Mucosa of stomach (tissue), 1 donor: ENCODE measurements at regions not wholly inside any gene's neighbourhood (a gene's known extent, or its start where the extent isn't known, plus 50 kb on each side); places are given as distances from the start of the nearest gene placed in this dataset.

ENCODE experiments used
- H3K27me3 ChIP-seq: one replicate; pipeline ENCODE4 v1.7.0; 2013; ENCODE audit warnings: mild to moderate bottlenecking, low read length; ENCODE audit not compliant: control insufficient read depth, insufficient read depth
- H3K36me3 ChIP-seq: one replicate; pipeline ENCODE4 v1.7.0; 2013; ENCODE audit warnings: low read length; ENCODE audit not compliant: control insufficient read depth, insufficient read depth
- H3K4me1 ChIP-seq: one replicate; pipeline ENCODE4 v1.7.0; 2013; ENCODE audit warnings: mild to moderate bottlenecking, low read length; ENCODE audit not compliant: control insufficient read depth, insufficient read depth
- H3K4me3 ChIP-seq: one replicate; pipeline ENCODE4 v1.7.0; 2013; ENCODE audit warnings: low read length
- H3K9ac ChIP-seq: one replicate; pipeline ENCODE4 v1.7.0; 2013; ENCODE audit warnings: mild to moderate bottlenecking, low read length, moderate library complexity
- H3K9me3 ChIP-seq: one replicate; pipeline ENCODE4 v1.7.0; 2013; ENCODE audit warnings: mild to moderate bottlenecking, low read length, moderate library complexity; ENCODE audit not compliant: control insufficient read depth
- donor health status: Pancreatic carcinoma.

DNA sequence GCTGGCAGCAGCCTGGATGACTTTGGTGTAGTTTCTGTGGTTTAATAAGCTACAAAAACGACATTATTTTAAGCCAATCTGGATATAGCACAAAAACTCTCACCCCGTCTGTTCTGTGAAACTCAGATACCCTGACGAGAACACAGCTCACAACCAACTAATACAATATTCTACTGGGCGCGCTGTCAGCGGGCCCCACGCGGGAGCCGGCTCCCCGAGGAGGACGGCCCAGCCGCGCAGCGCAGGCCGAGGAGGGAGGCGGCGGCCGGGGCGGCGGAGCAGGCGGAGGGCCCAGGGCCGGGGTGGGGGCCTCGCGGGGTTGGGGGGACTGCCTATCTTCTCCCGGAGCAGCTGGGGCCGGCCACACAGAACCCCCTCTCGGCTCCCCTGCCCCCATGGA is 87.2 kb upstream of the POU3F1 start:
- Histone ChIP-seq H3K9ac (no peak overlapping the region), H3K36me3 (no peaks in the 10 kb centered on the region), H3K4me1 (no peaks in the 10 kb centered on the region), H3K4me3 (no peak overlapping the region), H3K27me3 (peaks cover 66% of the 10 kb centered on the region), H3K9me3 (no peaks in the 10 kb centered on the region)

DNA sequence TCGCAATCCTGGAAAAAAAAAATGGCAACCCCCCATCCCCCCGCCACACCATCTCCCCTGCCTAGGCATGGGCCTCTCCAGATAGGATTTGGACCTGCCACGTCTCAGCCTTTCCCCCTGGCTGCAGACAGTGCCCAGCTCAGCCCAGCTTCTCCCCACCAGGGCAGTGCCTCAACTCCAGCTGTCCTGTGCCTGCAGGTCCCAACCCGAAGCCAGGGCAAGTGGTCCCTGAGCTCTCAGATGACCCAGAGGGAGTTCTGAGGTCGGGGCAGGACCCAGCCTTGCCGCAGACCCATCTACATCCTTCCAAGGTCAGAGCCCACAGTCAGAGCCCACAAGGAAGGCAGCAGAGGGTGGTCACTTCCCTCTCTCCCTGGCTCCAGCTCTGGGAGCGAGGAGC is 86.7 kb upstream of the POU3F1 start:
- no peaks in the 10 kb centered on the region for H3K9me3 ChIP-seq
- no peaks in the 10 kb centered on the region for H3K36me3 ChIP-seq
- H3K4me1 ChIP-seq, result no peaks in the 10 kb centered on the region
- H3K4me3 ChIP-seq, result no peak overlapping the region
- peaks cover 64% of the 10 kb centered on the region for H3K27me3 ChIP-seq
- no peak overlapping the region for H3K9ac ChIP-seq

GRCh38 chr1:38132681-38133080 is 86.1 kb upstream of the POU3F1 start:
- no peaks in the 10 kb centered on the region for H3K36me3 ChIP-seq
- no peaks in the 10 kb centered on the region for H3K4me1 ChIP-seq
- H3K9ac ChIP-seq, result no peak overlapping the region
- H3K27me3 ChIP-seq, result peaks cover 61% of the 10 kb centered on the region
- H3K9me3 ChIP-seq, result no peaks in the 10 kb centered on the region
- H3K4me3 ChIP-seq, result no peak overlapping the region

DNA sequence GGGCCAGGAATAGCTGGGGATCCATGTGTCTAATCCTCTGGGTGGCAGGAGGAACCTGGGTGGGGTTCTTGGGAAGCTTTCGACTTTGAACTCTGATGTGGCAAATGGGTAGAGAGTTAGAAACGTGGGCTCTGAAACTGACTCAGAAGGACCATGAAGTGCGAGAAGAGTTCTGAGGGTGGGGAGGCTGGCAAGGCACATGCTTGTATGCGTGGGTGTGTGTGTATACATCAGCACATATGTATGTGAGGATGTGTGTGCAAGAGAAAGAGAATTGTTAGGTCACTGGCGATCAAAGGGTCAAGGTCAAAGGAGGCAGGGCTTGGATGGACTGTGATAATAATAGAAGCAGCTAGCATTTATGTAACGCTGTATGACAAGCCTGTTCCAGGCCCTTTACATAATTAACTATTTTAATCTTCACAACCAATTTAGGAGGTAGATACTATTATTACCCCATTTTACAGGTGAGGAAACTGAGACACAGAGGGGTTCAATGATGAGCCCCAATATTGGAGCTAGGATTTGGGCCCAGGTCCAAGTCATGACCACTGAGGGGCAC is 84.5 kb upstream of the POU3F1 start:
- Histone ChIP-seq H3K4me1 (no peaks in the 10 kb centered on the region), H3K9ac (no peak overlapping the region), H3K27me3 (peaks cover 47% of the 10 kb centered on the region), H3K4me3 (no peak overlapping the region), H3K36me3 (no peaks in the 10 kb centered on the region), H3K9me3 (no peaks in the 10 kb centered on the region)

GRCh38 chr1:38129971-38130370 is 83.4 kb upstream of the POU3F1 start:
- Histone ChIP-seq H3K9ac (no peak overlapping the region), H3K36me3 (no peaks in the 10 kb centered on the region), H3K9me3 (no peaks in the 10 kb centered on the region), H3K27me3 (peaks cover 36% of the 10 kb centered on the region), H3K4me3 (no peak overlapping the region), H3K4me1 (no peaks in the 10 kb centered on the region)

DNA sequence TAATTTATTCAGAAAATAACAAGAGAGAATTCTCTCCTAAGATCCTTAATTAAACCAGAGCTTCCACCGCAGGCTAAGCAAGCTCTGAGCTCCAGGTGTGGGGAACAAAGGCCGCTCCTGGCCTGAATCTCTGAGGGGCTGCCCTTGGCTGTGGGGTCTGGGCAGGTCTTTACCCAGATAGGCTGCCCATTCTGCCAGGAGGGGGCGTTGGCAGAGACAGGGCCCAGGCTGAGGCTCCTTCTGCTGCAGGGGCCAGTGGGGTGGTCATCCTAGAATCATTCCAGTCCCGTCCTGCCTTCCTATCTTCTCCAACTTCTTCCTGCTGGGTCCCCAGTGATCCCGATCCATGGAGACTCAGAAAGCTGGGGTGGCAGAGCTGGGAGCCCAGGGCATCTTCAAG is 82.9 kb upstream of the POU3F1 start:
- no peaks in the 10 kb centered on the region for H3K9me3 ChIP-seq
- no peak overlapping the region for H3K9ac ChIP-seq
- no peaks in the 10 kb centered on the region for H3K36me3 ChIP-seq
- no peak overlapping the region for H3K4me3 ChIP-seq
- H3K4me1 ChIP-seq, result no peaks in the 10 kb centered on the region
- H3K27me3 ChIP-seq, result peaks cover 31% of the 10 kb centered on the region

DNA sequence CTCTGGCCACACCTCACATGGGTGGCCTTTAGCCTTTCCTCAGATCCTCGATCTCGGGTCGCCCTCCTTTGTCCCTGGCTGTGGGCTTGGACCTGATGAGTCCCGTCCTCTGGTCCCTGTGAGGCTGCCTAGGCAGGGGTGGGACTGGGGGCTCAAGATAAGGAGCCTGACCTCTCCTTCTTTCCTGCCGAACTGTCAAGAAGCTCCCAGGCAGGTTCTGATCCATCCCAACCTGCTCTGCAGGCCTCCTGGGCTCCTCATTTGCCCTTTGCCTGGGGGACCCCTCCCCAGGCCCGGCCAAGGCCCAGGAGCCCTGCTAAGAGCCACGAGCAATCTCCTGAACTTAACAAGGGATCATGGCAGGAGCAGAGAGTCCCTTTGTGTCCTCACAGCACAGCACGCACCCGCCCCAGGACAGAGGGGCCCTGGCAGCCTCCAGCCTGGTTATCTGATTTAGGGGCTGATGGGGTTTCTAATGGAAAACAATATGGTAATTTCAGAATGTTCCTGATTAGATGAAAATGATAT is 82.4 kb upstream of the POU3F1 start:
- no peaks in the 10 kb centered on the region for H3K36me3 ChIP-seq
- H3K9ac ChIP-seq, result no peak overlapping the region
- H3K9me3 ChIP-seq, result no peaks in the 10 kb centered on the region
- H3K4me3 ChIP-seq, result no peak overlapping the region
- peaks cover 30% of the 10 kb centered on the region for H3K27me3 ChIP-seq
- H3K4me1 ChIP-seq, result no peaks in the 10 kb centered on the region

DNA sequence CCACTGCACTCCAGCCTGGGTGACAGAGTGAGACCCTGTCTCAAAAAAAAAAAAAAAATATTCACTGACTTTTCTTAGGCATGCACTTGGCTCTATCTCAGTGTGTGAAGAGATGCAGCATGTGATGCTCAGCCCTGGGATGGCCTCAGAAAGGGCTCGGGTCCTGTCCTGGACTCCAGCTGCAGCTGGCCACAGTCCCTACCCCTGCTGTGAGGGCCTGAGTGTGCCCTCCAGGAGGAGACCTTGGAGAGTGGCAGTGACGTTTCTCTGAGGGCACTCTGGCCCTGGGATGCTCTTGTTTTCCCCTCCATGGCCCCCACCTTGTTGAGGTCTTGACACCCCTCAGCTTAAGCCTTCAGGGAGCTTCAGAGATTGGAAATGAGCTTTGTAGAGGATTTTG is 81.9 kb upstream of the POU3F1 start:
- no peaks in the 10 kb centered on the region for H3K36me3 ChIP-seq
- no peak overlapping the region for H3K4me3 ChIP-seq
- H3K9ac ChIP-seq, result no peak overlapping the region
- no peaks in the 10 kb centered on the region for H3K9me3 ChIP-seq
- H3K4me1 ChIP-seq, result no peaks in the 10 kb centered on the region
- peaks cover 28% of the 10 kb centered on the region for H3K27me3 ChIP-seq

GRCh38 chr1:38127428-38127827 is 80.8 kb upstream of the POU3F1 start:
- no peaks in the 10 kb centered on the region for H3K36me3 ChIP-seq
- H3K27me3 ChIP-seq, result peaks cover 19% of the 10 kb centered on the region
- no peaks in the 10 kb centered on the region for H3K4me1 ChIP-seq
- no peak overlapping the region for H3K9ac ChIP-seq
- no peak overlapping the region for H3K4me3 ChIP-seq
- no peaks in the 10 kb centered on the region for H3K9me3 ChIP-seq

- Histone ChIP-seq H3K27me3 (peaks cover 17% of the 10 kb centered on the region), H3K9me3 (no peaks in the 10 kb centered on the region), H3K4me1 (no peaks in the 10 kb centered on the region), H3K9ac (no peak overlapping the region), H3K4me3 (no peak overlapping the region), H3K36me3 (no peaks in the 10 kb centered on the region)
Observed at GRCh38 chr1:38126970-38127369, 80.4 kb upstream of the POU3F1 start.

GRCh38 chr1:38125837-38126520 is 79.4 kb upstream of the POU3F1 start:
- Histone ChIP-seq H3K4me3 (no peak overlapping the region), H3K27me3 (peaks cover 7% of the 10 kb centered on the region), H3K4me1 (no peaks in the 10 kb centered on the region), H3K36me3 (no peaks in the 10 kb centered on the region), H3K9me3 (no peaks in the 10 kb centered on the region), H3K9ac (no peak overlapping the region)

DNA sequence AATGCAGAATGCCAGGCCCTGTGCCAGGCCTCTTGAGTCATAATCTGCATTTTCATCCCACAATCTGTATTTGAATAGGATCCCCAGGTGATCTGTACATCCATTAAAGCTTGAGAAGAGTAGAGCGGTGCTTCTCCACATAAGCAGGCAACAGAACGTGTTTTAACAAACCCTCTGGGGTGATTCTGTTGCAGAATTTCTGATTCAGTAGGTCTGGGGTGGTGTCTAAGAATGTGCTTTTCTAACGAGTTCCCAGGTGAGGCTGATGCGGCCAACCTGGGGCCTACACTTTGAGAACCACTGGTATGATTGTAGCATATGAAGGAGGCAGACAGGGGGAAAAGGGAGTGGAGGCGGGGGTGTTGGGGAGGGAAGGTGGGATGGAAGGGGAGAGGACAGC is 78.4 kb upstream of the POU3F1 start:
- no peak overlapping the region for H3K9ac ChIP-seq
- no peak overlapping the region for H3K4me3 ChIP-seq
- H3K27me3 ChIP-seq, result peaks cover 3% of the 10 kb centered on the region
- no peaks in the 10 kb centered on the region for H3K36me3 ChIP-seq
- H3K9me3 ChIP-seq, result no peaks in the 10 kb centered on the region
- H3K4me1 ChIP-seq, result no peaks in the 10 kb centered on the region
